ENCODE measurements at regions not wholly inside any gene's neighbourhood (a gene's known extent, or its start where the extent isn't known, plus 50 kb on each side); places are given as distances from the start of the nearest gene placed in this dataset.

- no peaks in the 10 kb centered on the region for H3K36me3 Mint-ChIP-seq (ENCODE audit: low read depth)
- no peaks in the 10 kb centered on the region for H3K27me3 Mint-ChIP-seq
- H3K9me3 Mint-ChIP-seq = peaks cover 4% of the 10 kb centered on the region
- POLR2A ChIA-PET = no interaction called here
- H3K4me3 Mint-ChIP-seq = no peak overlapping the region
- no peaks in the 10 kb centered on the region for H3K4me1 Mint-ChIP-seq
- no peak for DNase-seq
- CTCF ChIA-PET = no interaction called here
- no peak overlapping the region for H3K27ac Mint-ChIP-seq
Observed at GRCh38 chr15:27662892-27663291, 436.2 kb downstream of the OCA2 start.

- ChIA-PET CTCF (no interaction called here), POLR2A (no interaction called here)
- Mint-ChIP-seq H3K36me3 (ENCODE audit: low read depth) (no peaks in the 10 kb centered on the region), H3K27ac (no peak overlapping the region), H3K9me3 (peaks cover 10% of the 10 kb centered on the region), H3K4me3 (no peak overlapping the region), H3K4me1 (no peaks in the 10 kb centered on the region), H3K27me3 (no peaks in the 10 kb centered on the region)
- no peak for DNase-seq
Observed at GRCh38 chr15:27660676-27661075, 438.4 kb downstream of the OCA2 start.

GRCh38 chr15:27656296-27656987 is 442.7 kb downstream of the OCA2 start:
- Mint-ChIP-seq H3K27me3 (no peaks in the 10 kb centered on the region), H3K4me1 (no peaks in the 10 kb centered on the region), H3K9me3 (peaks cover 20% of the 10 kb centered on the region), H3K4me3 (no peak overlapping the region), H3K36me3 (ENCODE audit: low read depth) (no peaks in the 10 kb centered on the region), H3K27ac (no peak overlapping the region)
- POLR2A ChIA-PET = no interaction called here
- DNase-seq = no peak
- CTCF ChIA-PET = no interaction called here

- no peaks in the 10 kb centered on the region for H3K36me3 Mint-ChIP-seq (ENCODE audit: low read depth)
- H3K27ac Mint-ChIP-seq = no peak overlapping the region
- CTCF ChIA-PET = no interaction called here
Observed at GRCh38 chr15:27655056-27655455, 444.1 kb downstream of the OCA2 start.

GRCh38 chr15:27650244-27650643 is 448.9 kb downstream of the OCA2 start:
- H3K4me1 Mint-ChIP-seq = no peaks in the 10 kb centered on the region
- POLR2A ChIA-PET = no interaction called here
- no peak for DNase-seq
- no peak overlapping the region for H3K27ac Mint-ChIP-seq
- H3K27me3 Mint-ChIP-seq = no peaks in the 10 kb centered on the region
- no peak overlapping the region for H3K4me3 Mint-ChIP-seq
- peaks cover 22% of the 10 kb centered on the region for H3K9me3 Mint-ChIP-seq
- no peaks in the 10 kb centered on the region for H3K36me3 Mint-ChIP-seq (ENCODE audit: low read depth)
- CTCF ChIA-PET = no interaction called here

More at GRCh38 chr15:27655056-27655455, 444.1 kb downstream of the OCA2 start:
- DNase-seq = no peak
- no peaks in the 10 kb centered on the region for H3K27me3 Mint-ChIP-seq
- H3K9me3 Mint-ChIP-seq = peaks cover 23% of the 10 kb centered on the region
- no peak overlapping the region for H3K4me3 Mint-ChIP-seq
- POLR2A ChIA-PET = no interaction called here
- H3K4me1 Mint-ChIP-seq = no peaks in the 10 kb centered on the region

GRCh38 chr15:27648359-27648758 is 450.8 kb downstream of the OCA2 start:
- H3K36me3 Mint-ChIP-seq (ENCODE audit: low read depth) = no peaks in the 10 kb centered on the region
- H3K9me3 Mint-ChIP-seq = peaks cover 24% of the 10 kb centered on the region
- CTCF ChIA-PET = no interaction called here
- POLR2A ChIA-PET = interaction anchor here (0.7 kb wide), 1 partner anchor 22 kb away, joined by 3 read pairs; no protein-coding TSS in a partner anchor
- DNase-seq = no peak
- no peak overlapping the region for H3K4me3 Mint-ChIP-seq
- no peaks in the 10 kb centered on the region for H3K27me3 Mint-ChIP-seq
- no peak overlapping the region for H3K27ac Mint-ChIP-seq
- H3K4me1 Mint-ChIP-seq = no peaks in the 10 kb centered on the region

GRCh38 chr15:27646531-27646930 is 452.6 kb downstream of the OCA2 start:
- H3K36me3 Mint-ChIP-seq (ENCODE audit: low read depth) = no peaks in the 10 kb centered on the region
- H3K4me3 Mint-ChIP-seq = no peak overlapping the region
- POLR2A ChIA-PET = no interaction called here
- peaks cover 32% of the 10 kb centered on the region for H3K9me3 Mint-ChIP-seq
- no peak for DNase-seq
- no peaks in the 10 kb centered on the region for H3K27me3 Mint-ChIP-seq
- no peaks in the 10 kb centered on the region for H3K4me1 Mint-ChIP-seq
- CTCF ChIA-PET = no interaction called here
- H3K27ac Mint-ChIP-seq = no peak overlapping the region

- Mint-ChIP-seq H3K4me3 (no peak overlapping the region), H3K4me1 (no peaks in the 10 kb centered on the region), H3K9me3 (peaks cover 34% of the 10 kb centered on the region), H3K36me3 (ENCODE audit: low read depth) (no peaks in the 10 kb centered on the region), H3K27me3 (no peaks in the 10 kb centered on the region), H3K27ac (no peak overlapping the region)
- DNase-seq = no peak
- ChIA-PET POLR2A (no interaction called here), CTCF (no interaction called here)
Observed at GRCh38 chr15:27645672-27646071, 453.4 kb downstream of the OCA2 start.

- Mint-ChIP-seq H3K4me3 (no peak overlapping the region), H3K9me3 (peaks cover 46% of the 10 kb centered on the region), H3K27ac (no peak overlapping the region), H3K4me1 (no peaks in the 10 kb centered on the region), H3K27me3 (no peaks in the 10 kb centered on the region), H3K36me3 (ENCODE audit: low read depth) (no peaks in the 10 kb centered on the region)
- ChIA-PET POLR2A (no interaction called here), CTCF (no interaction called here)
- DNase-seq = no peak
Observed at GRCh38 chr15:27642981-27643380, 456.1 kb downstream of the OCA2 start.

GRCh38 chr15:27639595-27639994 is 459.5 kb downstream of the OCA2 start:
- H3K36me3 Mint-ChIP-seq (ENCODE audit: low read depth) = no peaks in the 10 kb centered on the region
- no peak for DNase-seq
- no peak overlapping the region for H3K4me3 Mint-ChIP-seq
- no peak overlapping the region for H3K27ac Mint-ChIP-seq
- no peaks in the 10 kb centered on the region for H3K27me3 Mint-ChIP-seq
- H3K9me3 Mint-ChIP-seq = peaks cover 42% of the 10 kb centered on the region
- POLR2A ChIA-PET = no interaction called here
- CTCF ChIA-PET = no interaction called here
- H3K4me1 Mint-ChIP-seq = no peaks in the 10 kb centered on the region

- no peak overlapping the region for H3K27ac Mint-ChIP-seq
- ChIA-PET POLR2A (no interaction called here), CTCF (no interaction called here)
- no peak for DNase-seq
- no peak overlapping the region for H3K4me3 Mint-ChIP-seq
- no peaks in the 10 kb centered on the region for H3K27me3 Mint-ChIP-seq
- peaks cover 42% of the 10 kb centered on the region for H3K9me3 Mint-ChIP-seq
- H3K4me1 Mint-ChIP-seq = no peaks in the 10 kb centered on the region
- no peaks in the 10 kb centered on the region for H3K36me3 Mint-ChIP-seq (ENCODE audit: low read depth)
Observed at GRCh38 chr15:27638958-27639357, 460.2 kb downstream of the OCA2 start.

GRCh38 chr15:27635916-27636315 is 463.2 kb downstream of the OCA2 start:
- Mint-ChIP-seq H3K27me3 (no peaks in the 10 kb centered on the region), H3K36me3 (ENCODE audit: low read depth) (no peaks in the 10 kb centered on the region), H3K4me1 (no peaks in the 10 kb centered on the region), H3K4me3 (no peak overlapping the region), H3K9me3 (peaks cover 30% of the 10 kb centered on the region), H3K27ac (no peak overlapping the region)
- CTCF ChIA-PET = no interaction called here
- POLR2A ChIA-PET = no interaction called here
- no peak for DNase-seq

GRCh38 chr15:27628486-27628885 is 470.6 kb downstream of the OCA2 start:
- CTCF ChIA-PET = no interaction called here
- no peak for DNase-seq
- Mint-ChIP-seq H3K4me3 (no peak overlapping the region), H3K4me1 (no peaks in the 10 kb centered on the region), H3K27ac (no peak overlapping the region), H3K27me3 (no peaks in the 10 kb centered on the region), H3K36me3 (ENCODE audit: low read depth) (no peaks in the 10 kb centered on the region), H3K9me3 (peaks cover 24% of the 10 kb centered on the region)
- POLR2A ChIA-PET = no interaction called here

- Mint-ChIP-seq H3K36me3 (ENCODE audit: low read depth) (no peaks in the 10 kb centered on the region), H3K27ac (no peak overlapping the region), H3K9me3 (peaks cover 32% of the 10 kb centered on the region), H3K27me3 (no peaks in the 10 kb centered on the region), H3K4me3 (no peak overlapping the region), H3K4me1 (no peaks in the 10 kb centered on the region)
- CTCF ChIA-PET = no interaction called here
- DNase-seq = no peak
- POLR2A ChIA-PET = no interaction called here
Observed at GRCh38 chr15:27627623-27628022, 471.5 kb downstream of the OCA2 start.
